ENCODE measurements at regions not wholly inside any gene's neighbourhood (a gene's known extent, or its start where the extent isn't known, plus 50 kb on each side); places are given as distances from the start of the nearest gene placed in this dataset.

DNA sequence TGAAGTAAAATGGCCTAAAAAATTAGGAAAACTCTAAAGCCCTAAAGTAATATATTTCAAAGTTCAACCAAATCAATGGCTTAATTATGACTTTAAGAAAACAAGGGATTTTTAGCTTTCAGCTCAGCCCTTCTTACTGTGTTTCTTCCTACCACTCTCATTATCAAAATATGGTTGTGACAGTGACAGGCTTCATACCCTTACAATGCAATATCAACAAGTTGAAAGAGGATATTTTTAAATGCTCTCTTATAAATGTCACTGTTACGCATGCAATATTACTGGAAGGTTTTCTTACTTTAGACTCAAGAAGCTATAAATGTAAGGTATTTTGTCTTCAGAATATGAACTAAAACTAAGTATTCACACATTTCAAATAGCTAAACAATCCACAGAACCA is 1225.7 kb upstream of the MIR17HG start:
- TF ChIP-seq, protein P1, sequence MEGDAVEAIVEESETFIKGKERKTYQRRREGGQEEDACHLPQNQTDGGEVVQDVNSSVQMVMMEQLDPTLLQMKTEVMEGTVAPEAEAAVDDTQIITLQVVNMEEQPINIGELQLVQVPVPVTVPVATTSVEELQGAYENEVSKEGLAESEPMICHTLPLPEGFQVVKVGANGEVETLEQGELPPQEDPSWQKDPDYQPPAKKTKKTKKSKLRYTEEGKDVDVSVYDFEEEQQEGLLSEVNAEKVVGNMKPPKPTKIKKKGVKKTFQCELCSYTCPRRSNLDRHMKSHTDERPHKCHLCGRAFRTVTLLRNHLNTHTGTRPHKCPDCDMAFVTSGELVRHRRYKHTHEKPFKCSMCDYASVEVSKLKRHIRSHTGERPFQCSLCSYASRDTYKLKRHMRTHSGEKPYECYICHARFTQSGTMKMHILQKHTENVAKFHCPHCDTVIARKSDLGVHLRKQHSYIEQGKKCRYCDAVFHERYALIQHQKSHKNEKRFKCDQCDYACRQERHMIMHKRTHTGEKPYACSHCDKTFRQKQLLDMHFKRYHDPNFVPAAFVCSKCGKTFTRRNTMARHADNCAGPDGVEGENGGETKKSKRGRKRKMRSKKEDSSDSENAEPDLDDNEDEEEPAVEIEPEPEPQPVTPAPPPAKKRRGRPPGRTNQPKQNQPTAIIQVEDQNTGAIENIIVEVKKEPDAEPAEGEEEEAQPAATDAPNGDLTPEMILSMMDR (IDR thresholded peaks at IDR 0.05): no peak
- TF ChIP-seq POLR2A (IDR thresholded peaks at IDR 0.05): no peak
- no peak for TF ChIP-seq EP300 (IDR thresholded peaks at IDR 0.05)
- no peak for TF ChIP-seq POLR2AphosphoS5 (IDR thresholded peaks at IDR 0.05)

All from gastroesophageal sphincter (tissue), 3 donors.